ENCODE measurements at regions not wholly inside any gene's neighbourhood (a gene's known extent, or its start where the extent isn't known, plus 50 kb on each side); places are given as distances from the start of the nearest gene placed in this dataset.

GRCh38 chr4:13844740-13845139 is 217.2 kb upstream of the BOD1L1 start:
- no peak for TF ChIP-seq CTCF (IDR thresholded peaks at IDR 0.05)
- ATAC-seq (ENCODE audit: low FRiP score) (no peak), DNase-seq (ENCODE audit: low spot score) (no peak)

- TF ChIP-seq CTCF (IDR thresholded peaks at IDR 0.05): no peak
- DNase-seq (ENCODE audit: low spot score) (no peak), ATAC-seq (ENCODE audit: low FRiP score) (no peak)
Measured at GRCh38 chr4:13849778-13850177, 222.3 kb upstream of the BOD1L1 start.

DNA sequence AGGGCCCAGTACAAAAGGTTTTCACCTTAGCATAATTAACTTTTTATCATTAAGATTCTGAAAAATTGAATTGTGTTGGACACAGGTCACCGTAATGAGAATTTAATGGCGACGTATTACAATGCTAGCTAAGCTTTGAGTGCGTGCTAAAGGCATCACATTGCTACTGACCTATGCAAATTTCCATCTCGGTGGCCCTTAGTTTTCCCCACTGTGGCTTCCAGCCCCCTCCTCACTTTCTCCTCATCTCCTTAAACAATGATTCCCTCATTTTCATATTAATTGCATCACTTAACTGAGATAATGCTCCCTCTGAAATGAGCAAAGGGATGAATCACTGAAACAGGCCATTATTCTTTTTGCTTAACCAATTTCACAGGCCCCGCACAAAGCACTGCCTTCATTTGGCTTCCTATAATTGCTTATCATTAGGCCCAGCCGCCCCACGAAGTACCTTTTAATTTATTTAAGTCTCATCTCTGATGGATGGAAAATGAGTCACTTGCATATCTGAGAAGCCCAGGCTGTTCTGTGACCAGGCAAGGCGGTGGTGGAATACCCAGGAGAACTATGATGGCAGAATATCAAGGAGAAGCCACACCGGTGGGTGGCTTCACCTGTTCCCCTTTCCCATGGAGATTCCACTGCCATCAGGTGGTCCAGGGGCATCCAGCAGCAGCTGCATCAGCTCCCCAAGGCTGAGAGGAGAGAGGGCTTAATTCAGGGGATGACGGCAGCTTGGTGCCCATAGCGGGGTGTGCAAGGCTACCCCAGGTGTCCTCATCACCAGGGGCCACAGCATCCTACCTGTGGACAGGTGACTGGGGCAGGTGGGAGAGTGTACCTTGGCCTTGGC is 223.8 kb upstream of the BOD1L1 start:
- DNase-seq (ENCODE audit: low spot score): no peak
- ATAC-seq (ENCODE audit: low FRiP score): no peak
- no peak for TF ChIP-seq CTCF (IDR thresholded peaks at IDR 0.05)

GRCh38 chr4:13852411-13852810 is 224.9 kb upstream of the BOD1L1 start:
- DNase-seq (ENCODE audit: low spot score) (no peak), ATAC-seq (ENCODE audit: low FRiP score) (no peak)
- TF ChIP-seq CTCF (IDR thresholded peaks at IDR 0.05): no peak

DNA sequence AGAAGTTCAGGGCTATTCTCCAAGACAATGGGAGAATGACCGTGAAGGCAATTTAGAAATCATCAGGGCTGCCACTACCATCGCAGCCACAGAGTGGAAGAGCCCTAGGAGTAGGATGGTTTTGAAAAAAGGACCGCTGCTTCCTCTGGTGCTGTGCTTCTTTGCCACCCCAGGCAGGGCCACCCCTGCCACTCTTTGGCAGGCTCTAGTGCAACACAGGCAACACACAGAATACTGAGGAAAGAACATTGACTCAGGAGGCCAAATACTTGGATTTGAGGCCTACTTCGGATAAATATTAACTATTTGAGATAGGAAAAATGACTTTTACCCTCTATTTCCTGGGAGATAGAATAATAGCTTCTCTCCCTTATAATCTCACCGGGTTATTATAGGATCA is 228.9 kb upstream of the BOD1L1 start:
- no peak for TF ChIP-seq CTCF (IDR thresholded peaks at IDR 0.05)

GRCh38 chr4:13857397-13857796 is 229.9 kb upstream of the BOD1L1 start:
- DNase-seq (ENCODE audit: low spot score): no peak
- no peak for ATAC-seq (ENCODE audit: low FRiP score)
- TF ChIP-seq CTCF (IDR thresholded peaks at IDR 0.05): no peak

More for the DNA sequence above, 228.9 kb upstream of the BOD1L1 start:
- DNase-seq (ENCODE audit: low spot score) (no peak), ATAC-seq (ENCODE audit: low FRiP score) (no peak)

GRCh38 chr4:13857800-13858199 is 230.3 kb upstream of the BOD1L1 start:
- no peak for TF ChIP-seq CTCF (IDR thresholded peaks at IDR 0.05)
- no peak for ATAC-seq (ENCODE audit: low FRiP score)
- DNase-seq (ENCODE audit: low spot score): no peak
